HCT116 (cell line): ENCODE measurements at regions not wholly inside any gene's neighbourhood (a gene's known extent, or its start where the extent isn't known, plus 50 kb on each side); places are given as distances from the start of the nearest gene placed in this dataset.

Experiments
- EZH2 ChIP-seq: fragments of 200-600 bp; sonication (generic); IDR thresholded peaks from 2 replicates; pipeline ENCODE4 v1.6.1; 2017; ENCODE audit warnings: antibody characterized with exemption, mixed run types
- POLR2A ChIP-seq: IDR thresholded peaks from 2 replicates; pipeline ENCODE4 v1.7.0; 2011; ENCODE audit warnings: borderline replicate concordance; ENCODE audit not compliant: insufficient read depth, insufficient read length; ENCODE audit errors: extremely low read depth
- POLR2AphosphoS5 ChIP-seq: IDR thresholded peaks from 2 replicates; pipeline ENCODE4 v1.6.1; 2011; ENCODE audit warnings: mild to moderate bottlenecking, low read depth, low read length, moderate library complexity
- RAD21 ChIP-seq: IDR thresholded peaks from 2 replicates; pipeline ENCODE4 v1.6.1; 2012; ENCODE audit warnings: low read depth, mild to moderate bottlenecking
- TCF7L2 ChIP-seq: IDR thresholded peaks from 2 replicates; pipeline ENCODE4 v1.7.0; 2011; ENCODE audit warnings: borderline replicate concordance, inconsistent platforms; ENCODE audit not compliant: insufficient read depth, insufficient read length; ENCODE audit errors: extremely low read depth
- TF ChIP-seq, protein P1 (sequence below), 3 experiments: fragments of 200-600 bp in 1 of 3; sonication (generic) in 1 of 3; IDR thresholded peaks in 2 of 3; conservative IDR thresholded peaks in 1 of 3; 2 replicates each; pipeline ENCODE4 v1.5.1; 2012 to 2017; ENCODE audit warnings: low read depth in 2 of 3, low read length in 2 of 3, antibody characterized with exemption in 1 of 3, borderline replicate concordance in 1 of 3, control low read depth in 1 of 3, mild to moderate bottlenecking in 1 of 3, mixed read lengths in 1 of 3, mixed run types in 1 of 3, moderate library complexity in 1 of 3; ENCODE audit not compliant: insufficient read depth in 1 of 3
- TF ChIP-seq, protein P2 (sequence below): IDR thresholded peaks from 2 replicates; pipeline ENCODE4 v1.6.1; 2012; ENCODE audit warnings: low read depth
- TF ChIP-seq, protein P3 (sequence below): IDR thresholded peaks from 2 replicates; pipeline ENCODE4 v1.6.1; 2012

DNA sequence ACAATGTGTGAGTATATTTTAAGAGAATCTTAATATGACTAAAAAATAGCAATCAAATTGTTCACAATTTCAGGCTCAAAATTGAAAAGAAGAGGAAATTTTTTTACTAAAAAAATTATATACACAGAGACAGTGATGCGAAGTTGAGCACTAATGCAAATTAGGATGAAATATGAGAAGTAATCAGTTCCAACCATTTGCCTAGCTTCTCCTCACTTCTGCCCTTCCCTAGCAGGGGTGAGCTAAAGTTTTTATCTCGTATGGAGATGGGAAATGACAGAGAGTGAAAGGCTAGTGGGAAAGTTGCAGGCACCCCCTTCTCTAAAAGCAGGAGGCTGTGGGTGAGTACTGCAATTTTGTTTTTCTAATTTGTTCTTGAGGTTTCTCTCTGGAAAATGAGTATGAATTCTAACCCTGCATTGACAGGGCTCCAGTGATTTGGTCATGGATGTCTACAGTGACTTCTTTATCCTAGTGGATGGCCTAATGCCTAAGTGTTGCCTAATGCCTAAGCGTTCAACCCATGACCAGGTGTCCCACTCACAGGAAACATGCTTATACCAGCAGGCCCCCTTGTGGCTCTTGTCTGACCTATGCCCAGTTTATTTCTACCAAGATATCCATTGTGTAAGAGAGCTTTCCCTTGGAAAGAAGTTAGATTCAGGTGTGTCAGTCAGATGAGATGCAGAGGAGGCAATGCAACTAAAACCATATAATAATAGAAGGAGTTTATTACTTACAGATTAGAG, 78.0 kb upstream of the HNMT start:
- TF ChIP-seq, protein P1, sequence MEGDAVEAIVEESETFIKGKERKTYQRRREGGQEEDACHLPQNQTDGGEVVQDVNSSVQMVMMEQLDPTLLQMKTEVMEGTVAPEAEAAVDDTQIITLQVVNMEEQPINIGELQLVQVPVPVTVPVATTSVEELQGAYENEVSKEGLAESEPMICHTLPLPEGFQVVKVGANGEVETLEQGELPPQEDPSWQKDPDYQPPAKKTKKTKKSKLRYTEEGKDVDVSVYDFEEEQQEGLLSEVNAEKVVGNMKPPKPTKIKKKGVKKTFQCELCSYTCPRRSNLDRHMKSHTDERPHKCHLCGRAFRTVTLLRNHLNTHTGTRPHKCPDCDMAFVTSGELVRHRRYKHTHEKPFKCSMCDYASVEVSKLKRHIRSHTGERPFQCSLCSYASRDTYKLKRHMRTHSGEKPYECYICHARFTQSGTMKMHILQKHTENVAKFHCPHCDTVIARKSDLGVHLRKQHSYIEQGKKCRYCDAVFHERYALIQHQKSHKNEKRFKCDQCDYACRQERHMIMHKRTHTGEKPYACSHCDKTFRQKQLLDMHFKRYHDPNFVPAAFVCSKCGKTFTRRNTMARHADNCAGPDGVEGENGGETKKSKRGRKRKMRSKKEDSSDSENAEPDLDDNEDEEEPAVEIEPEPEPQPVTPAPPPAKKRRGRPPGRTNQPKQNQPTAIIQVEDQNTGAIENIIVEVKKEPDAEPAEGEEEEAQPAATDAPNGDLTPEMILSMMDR (IDR thresholded peaks at IDR 0.05 in 2 of 3, conservative IDR thresholded peaks at IDR 0.05 in 1 of 3; ENCODE audit: borderline replicate concordance in 1 of 3, insufficient read depth in 1 of 3, low read depth in 2 of 3, low read length in 2 of 3): peak; percentile 17 to 32 (median 31); a peak in 2 of 6 replicates
- TF ChIP-seq POLR2AphosphoS5 (no peak), POLR2A (no peak), EZH2 (no peak), RAD21 (peak; percentile 45), TCF7L2 (no peak)
- TF ChIP-seq, protein P2, sequence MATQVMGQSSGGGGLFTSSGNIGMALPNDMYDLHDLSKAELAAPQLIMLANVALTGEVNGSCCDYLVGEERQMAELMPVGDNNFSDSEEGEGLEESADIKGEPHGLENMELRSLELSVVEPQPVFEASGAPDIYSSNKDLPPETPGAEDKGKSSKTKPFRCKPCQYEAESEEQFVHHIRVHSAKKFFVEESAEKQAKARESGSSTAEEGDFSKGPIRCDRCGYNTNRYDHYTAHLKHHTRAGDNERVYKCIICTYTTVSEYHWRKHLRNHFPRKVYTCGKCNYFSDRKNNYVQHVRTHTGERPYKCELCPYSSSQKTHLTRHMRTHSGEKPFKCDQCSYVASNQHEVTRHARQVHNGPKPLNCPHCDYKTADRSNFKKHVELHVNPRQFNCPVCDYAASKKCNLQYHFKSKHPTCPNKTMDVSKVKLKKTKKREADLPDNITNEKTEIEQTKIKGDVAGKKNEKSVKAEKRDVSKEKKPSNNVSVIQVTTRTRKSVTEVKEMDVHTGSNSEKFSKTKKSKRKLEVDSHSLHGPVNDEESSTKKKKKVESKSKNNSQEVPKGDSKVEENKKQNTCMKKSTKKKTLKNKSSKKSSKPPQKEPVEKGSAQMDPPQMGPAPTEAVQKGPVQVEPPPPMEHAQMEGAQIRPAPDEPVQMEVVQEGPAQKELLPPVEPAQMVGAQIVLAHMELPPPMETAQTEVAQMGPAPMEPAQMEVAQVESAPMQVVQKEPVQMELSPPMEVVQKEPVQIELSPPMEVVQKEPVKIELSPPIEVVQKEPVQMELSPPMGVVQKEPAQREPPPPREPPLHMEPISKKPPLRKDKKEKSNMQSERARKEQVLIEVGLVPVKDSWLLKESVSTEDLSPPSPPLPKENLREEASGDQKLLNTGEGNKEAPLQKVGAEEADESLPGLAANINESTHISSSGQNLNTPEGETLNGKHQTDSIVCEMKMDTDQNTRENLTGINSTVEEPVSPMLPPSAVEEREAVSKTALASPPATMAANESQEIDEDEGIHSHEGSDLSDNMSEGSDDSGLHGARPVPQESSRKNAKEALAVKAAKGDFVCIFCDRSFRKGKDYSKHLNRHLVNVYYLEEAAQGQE: no peak
- TF ChIP-seq, protein P3, sequence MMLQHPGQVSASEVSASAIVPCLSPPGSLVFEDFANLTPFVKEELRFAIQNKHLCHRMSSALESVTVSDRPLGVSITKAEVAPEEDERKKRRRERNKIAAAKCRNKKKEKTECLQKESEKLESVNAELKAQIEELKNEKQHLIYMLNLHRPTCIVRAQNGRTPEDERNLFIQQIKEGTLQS: no peak
